ENCODE measurements at regions not wholly inside any gene's neighbourhood (a gene's known extent, or its start where the extent isn't known, plus 50 kb on each side); places are given as distances from the start of the nearest gene placed in this dataset.

GRCh38 chr14:83847102-83847501 lies 1682.8 kb upstream of the FLRT2 start:
- Histone ChIP-seq H3K4me3 (no peak overlapping the region), H3K4me1 (no peaks in the 10 kb centered on the region), H3K9me3 (no peaks in the 10 kb centered on the region), H3K27ac (no peak overlapping the region), H3K4me2 (no peak overlapping the region)
- ATAC-seq (no peak), FAIRE-seq (no peak), DNase-seq (ENCODE audit: low read depth in 1 of 2, low spot score in 1 of 2) (no peak)
- CTCF ChIA-PET = no interaction called here
- WGBS (ENCODE audit: missing lambda C conversion rate) = 3% methylated on average over 1 of the region's 1 CpG
- POLR2A ChIA-PET = no interaction called here
- TF ChIP-seq FOXS1 (CRISPR knock-in tag; IDR thresholded peaks at IDR 0.05) = no peak
- no peak for TF ChIP-seq JUNB (IDR thresholded peaks at IDR 0.05)
- TF ChIP-seq, protein P1, sequence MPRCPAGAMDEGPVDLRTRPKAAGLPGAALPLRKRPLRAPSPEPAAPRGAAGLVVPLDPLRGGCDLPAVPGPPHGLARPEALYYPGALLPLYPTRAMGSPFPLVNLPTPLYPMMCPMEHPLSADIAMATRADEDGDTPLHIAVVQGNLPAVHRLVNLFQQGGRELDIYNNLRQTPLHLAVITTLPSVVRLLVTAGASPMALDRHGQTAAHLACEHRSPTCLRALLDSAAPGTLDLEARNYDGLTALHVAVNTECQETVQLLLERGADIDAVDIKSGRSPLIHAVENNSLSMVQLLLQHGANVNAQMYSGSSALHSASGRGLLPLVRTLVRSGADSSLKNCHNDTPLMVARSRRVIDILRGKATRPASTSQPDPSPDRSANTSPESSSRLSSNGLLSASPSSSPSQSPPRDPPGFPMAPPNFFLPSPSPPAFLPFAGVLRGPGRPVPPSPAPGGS (IDR thresholded peaks at IDR 0.05) = no peak
- no peak for TF ChIP-seq KDM5A (IDR thresholded peaks at IDR 0.05)

- DNase-seq (ENCODE audit: low read depth in 1 of 2, low spot score in 1 of 2) (no peak), ATAC-seq (no peak), FAIRE-seq (no peak)
- Histone ChIP-seq H3K4me3 (no peak overlapping the region), H3K9me3 (no peaks in the 10 kb centered on the region), H3K27ac (no peak overlapping the region), H3K4me1 (no peaks in the 10 kb centered on the region), H3K4me2 (no peak overlapping the region)
- TF ChIP-seq, protein P2, sequence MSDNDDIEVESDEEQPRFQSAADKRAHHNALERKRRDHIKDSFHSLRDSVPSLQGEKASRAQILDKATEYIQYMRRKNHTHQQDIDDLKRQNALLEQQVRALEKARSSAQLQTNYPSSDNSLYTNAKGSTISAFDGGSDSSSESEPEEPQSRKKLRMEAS (IDR thresholded peaks at IDR 0.05) = no peak
- TF ChIP-seq HES2 (IDR thresholded peaks at IDR 0.05) (no peak), CBX2 (IDR thresholded peaks at IDR 0.05; ENCODE audit: borderline replicate concordance, low read depth) (no peak), FOXS1 (CRISPR knock-in tag; IDR thresholded peaks at IDR 0.05) (no peak), GATA3 (IDR thresholded peaks at IDR 0.05; ENCODE audit: borderline replicate concordance) (no peak), ATOH8 (CRISPR knock-in tag; IDR thresholded peaks at IDR 0.05; ENCODE audit: low read depth) (no peak), MAZ (IDR thresholded peaks at IDR 0.05; ENCODE audit: borderline replicate concordance, low read depth, low read length) (no peak)
- TF ChIP-seq, protein P3, sequence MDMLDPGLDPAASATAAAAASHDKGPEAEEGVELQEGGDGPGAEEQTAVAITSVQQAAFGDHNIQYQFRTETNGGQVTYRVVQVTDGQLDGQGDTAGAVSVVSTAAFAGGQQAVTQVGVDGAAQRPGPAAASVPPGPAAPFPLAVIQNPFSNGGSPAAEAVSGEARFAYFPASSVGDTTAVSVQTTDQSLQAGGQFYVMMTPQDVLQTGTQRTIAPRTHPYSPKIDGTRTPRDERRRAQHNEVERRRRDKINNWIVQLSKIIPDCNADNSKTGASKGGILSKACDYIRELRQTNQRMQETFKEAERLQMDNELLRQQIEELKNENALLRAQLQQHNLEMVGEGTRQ (IDR thresholded peaks at IDR 0.05) = no peak
- WGBS (ENCODE audit: missing lambda C conversion rate) = 19% methylated on average over 5 of the region's 5 CpGs
- POLR2A ChIA-PET = no interaction called here
- CTCF ChIA-PET = no interaction called here
Observed at GRCh38 chr14:83850092-83850491, 1679.9 kb upstream of the FLRT2 start.

- TF ChIP-seq ZC3H11A (IDR thresholded peaks at IDR 0.05) (no peak), CHD2 (IDR thresholded peaks at IDR 0.05; ENCODE audit: low read length, partially characterized antibody) (no peak), KDM1A (IDR thresholded peaks at IDR 0.05; ENCODE audit: low read depth) (no peak), POLR2AphosphoS2 (conservative IDR thresholded peaks at IDR 0.05; ENCODE audit: low read length) (no peak), CBX2 (IDR thresholded peaks at IDR 0.05; ENCODE audit: borderline replicate concordance, low read depth) (no peak), HEYL (CRISPR knock-in tag; IDR thresholded peaks at IDR 0.05) (no peak), JUNB (IDR thresholded peaks at IDR 0.05) (no peak), FOXS1 (CRISPR knock-in tag; IDR thresholded peaks at IDR 0.05) (no peak), ATOH8 (CRISPR knock-in tag; IDR thresholded peaks at IDR 0.05; ENCODE audit: low read depth) (no peak), EP300 (IDR thresholded peaks at IDR 0.05) (no peak), CEBPB (IDR thresholded peaks at IDR 0.05) (no peak), RAD21 (conservative IDR thresholded peaks at IDR 0.05 in 1 of 2, IDR thresholded peaks at IDR 0.05 in 1 of 2) (no peak), CTCF (IDR thresholded peaks at IDR 0.05) (no peak), POLR2A (IDR thresholded peaks at IDR 0.05; ENCODE audit: low read length) (no peak), MAZ (IDR thresholded peaks at IDR 0.05; ENCODE audit: borderline replicate concordance, low read depth, low read length) (no peak), RCOR1 (IDR thresholded peaks at IDR 0.05; ENCODE audit: low read depth, low read length) (no peak), HOXB5 (CRISPR knock-in tag; IDR thresholded peaks at IDR 0.05) (no peak)
- DNase-seq (ENCODE audit: low read depth in 1 of 2, low spot score in 1 of 2) (no peak), FAIRE-seq (no peak), ATAC-seq (no peak)
- Histone ChIP-seq H3K4me3 (no peak overlapping the region), H3K9me3 (no peaks in the 10 kb centered on the region), H3K4me2 (no peak overlapping the region), H3K27ac (no peak overlapping the region), H3K4me1 (no peaks in the 10 kb centered on the region)
- 11% methylated on average over 3 of the region's 3 CpGs for WGBS (ENCODE audit: missing lambda C conversion rate)
- ChIA-PET CTCF (no interaction called here), POLR2A (no interaction called here)
Observed at GRCh38 chr14:83856334-83856733, 1673.6 kb upstream of the FLRT2 start.
